ENCODE measurements at regions not wholly inside any gene's neighbourhood (a gene's known extent, or its start where the extent isn't known, plus 50 kb on each side); places are given as distances from the start of the nearest gene placed in this dataset.

DNA sequence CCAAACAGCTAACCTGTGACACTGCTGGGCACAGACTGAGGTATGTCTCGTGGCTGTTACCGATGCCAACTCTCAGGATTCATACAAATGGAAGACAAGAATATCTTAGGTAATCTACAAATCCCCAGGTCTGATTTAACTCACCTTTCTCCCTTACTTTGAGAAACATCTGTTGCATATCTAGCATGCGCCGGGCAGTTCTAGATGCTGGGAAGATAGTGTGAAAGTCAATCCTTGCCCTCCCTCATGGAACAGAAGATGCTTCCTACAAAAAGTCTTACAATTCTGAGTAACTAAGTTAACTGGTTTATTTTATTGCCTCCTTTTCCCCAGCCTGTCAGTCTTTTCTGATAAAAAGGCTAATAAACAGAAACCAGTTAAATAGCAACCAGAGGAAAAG is 212.2 kb upstream of the FAT1 start:
- TF ChIP-seq, protein P1, sequence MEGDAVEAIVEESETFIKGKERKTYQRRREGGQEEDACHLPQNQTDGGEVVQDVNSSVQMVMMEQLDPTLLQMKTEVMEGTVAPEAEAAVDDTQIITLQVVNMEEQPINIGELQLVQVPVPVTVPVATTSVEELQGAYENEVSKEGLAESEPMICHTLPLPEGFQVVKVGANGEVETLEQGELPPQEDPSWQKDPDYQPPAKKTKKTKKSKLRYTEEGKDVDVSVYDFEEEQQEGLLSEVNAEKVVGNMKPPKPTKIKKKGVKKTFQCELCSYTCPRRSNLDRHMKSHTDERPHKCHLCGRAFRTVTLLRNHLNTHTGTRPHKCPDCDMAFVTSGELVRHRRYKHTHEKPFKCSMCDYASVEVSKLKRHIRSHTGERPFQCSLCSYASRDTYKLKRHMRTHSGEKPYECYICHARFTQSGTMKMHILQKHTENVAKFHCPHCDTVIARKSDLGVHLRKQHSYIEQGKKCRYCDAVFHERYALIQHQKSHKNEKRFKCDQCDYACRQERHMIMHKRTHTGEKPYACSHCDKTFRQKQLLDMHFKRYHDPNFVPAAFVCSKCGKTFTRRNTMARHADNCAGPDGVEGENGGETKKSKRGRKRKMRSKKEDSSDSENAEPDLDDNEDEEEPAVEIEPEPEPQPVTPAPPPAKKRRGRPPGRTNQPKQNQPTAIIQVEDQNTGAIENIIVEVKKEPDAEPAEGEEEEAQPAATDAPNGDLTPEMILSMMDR (IDR thresholded peaks at IDR 0.05; ENCODE audit: low read depth, low read length, missing control alignments) = no peak
- H3K4me3 ChIP-seq (ENCODE audit: low read depth, low read length) = no peak overlapping the region
- DNase-seq (ENCODE audit: low read depth) = no peak

DNA sequence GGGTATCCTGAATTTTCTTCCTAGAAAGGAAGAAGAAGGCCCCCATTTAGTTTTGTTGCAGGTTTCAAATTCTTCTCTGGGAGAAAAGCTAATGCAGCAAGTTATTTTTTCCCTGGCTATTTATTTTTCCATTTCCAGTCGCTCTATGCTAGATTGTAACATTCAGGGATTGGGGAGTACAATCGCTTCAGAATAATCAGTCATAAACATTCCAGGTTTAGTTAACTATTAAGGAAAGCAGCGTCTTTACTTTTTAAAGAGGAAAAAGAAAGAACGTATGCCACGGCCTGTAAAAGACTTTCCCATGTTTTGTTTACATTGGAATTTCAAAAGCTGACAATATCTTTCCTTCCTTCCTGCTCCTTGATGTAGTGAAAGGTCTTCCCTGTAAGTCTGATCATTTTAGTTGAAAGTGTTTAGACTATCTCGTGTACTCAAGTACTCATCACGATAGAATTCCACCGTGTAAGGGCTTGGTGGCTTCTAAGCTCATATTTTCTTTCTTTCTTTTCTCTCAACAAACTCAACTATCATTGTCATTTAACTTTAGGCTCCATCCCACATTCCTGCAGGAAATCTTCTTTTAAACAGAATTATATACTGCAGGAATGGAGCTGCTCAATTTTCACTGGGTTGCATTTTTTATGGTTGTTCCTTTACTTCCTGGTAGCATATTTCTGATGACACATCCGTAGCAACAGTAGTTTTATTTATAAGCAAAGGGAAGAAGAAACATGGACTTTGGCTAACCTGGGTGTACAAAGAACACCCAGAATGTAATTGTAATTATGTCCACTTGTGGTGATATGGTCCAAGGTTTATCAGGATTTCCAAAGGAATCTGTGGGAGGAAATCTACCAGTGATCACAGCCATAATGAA is 213.1 kb upstream of the FAT1 start:
- no peak overlapping the region for H3K4me3 ChIP-seq (ENCODE audit: low read depth, low read length)
- TF ChIP-seq, protein P1 (IDR thresholded peaks at IDR 0.05; ENCODE audit: low read depth, low read length, missing control alignments) = no peak
- no peak for DNase-seq (ENCODE audit: low read depth)

DNA sequence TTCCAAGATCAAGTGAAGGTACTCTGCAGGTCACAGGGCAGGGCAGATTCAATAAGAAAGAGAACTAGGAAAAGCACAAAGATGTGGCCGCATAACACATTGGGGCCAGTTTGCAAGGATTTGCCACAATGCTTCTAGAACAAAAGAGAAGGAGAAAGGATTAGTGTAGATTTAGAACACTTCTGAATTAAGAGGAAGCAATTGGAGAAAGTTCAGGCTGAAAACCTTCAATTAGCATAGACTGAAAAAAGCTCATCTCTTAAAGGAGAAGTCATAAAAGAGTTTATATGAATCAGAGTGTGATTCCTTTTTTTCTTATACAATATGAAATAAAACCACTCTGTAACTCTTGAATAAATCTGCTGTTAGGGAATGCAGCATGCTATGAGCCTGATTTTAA is 215.6 kb upstream of the FAT1 start:
- DNase-seq (ENCODE audit: low read depth) = no peak
- TF ChIP-seq, protein P1 (IDR thresholded peaks at IDR 0.05; ENCODE audit: low read depth, low read length, missing control alignments) = no peak
- H3K4me3 ChIP-seq (ENCODE audit: low read depth, low read length) = no peak overlapping the region

DNA sequence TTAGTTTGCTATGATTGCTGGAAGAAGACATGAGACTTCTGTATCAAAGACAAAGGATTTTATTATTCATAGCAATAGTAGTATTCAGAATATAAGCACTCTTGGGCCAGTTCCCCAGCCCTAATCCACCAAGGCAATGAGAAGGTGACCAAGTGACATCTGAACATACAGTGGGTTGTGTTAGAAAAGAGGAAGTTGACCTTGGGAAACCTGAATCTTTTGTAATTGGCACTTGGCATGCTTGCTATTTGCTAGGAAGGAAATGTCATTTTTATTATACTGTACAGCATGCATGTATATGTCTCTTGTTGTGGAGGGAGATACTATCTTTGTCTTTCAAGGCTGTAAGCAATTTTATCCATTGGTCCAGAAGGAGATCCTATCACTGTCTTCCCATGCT is 216.1 kb upstream of the FAT1 start:
- H3K4me3 ChIP-seq (ENCODE audit: low read depth, low read length) = no peak overlapping the region
- TF ChIP-seq, protein P1 (IDR thresholded peaks at IDR 0.05; ENCODE audit: low read depth, low read length, missing control alignments) = no peak
- DNase-seq (ENCODE audit: low read depth) = no peak

DNA sequence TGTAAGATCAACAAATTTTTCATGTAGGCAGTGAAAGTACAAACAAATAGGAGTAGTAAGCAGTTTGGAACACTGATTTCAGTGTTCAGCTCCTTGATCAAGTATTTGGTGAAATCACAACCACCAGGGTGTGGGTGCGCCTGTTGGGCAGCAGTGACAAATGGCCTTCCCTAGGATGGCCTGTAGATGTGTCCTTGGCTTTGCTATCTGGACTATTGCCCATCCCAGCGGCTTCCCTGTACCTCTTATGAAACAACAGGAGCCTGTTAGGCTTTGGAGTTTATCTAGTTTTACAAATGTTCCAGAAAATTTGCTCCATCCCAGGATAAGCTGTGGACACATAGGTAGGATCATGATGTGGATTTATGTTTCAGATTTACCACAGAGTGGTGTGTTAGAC is 216.8 kb upstream of the FAT1 start:
- no peak overlapping the region for H3K4me3 ChIP-seq (ENCODE audit: low read depth, low read length)
- TF ChIP-seq, protein P1 (IDR thresholded peaks at IDR 0.05; ENCODE audit: low read depth, low read length, missing control alignments) = no peak
- no peak for DNase-seq (ENCODE audit: low read depth)

DNA sequence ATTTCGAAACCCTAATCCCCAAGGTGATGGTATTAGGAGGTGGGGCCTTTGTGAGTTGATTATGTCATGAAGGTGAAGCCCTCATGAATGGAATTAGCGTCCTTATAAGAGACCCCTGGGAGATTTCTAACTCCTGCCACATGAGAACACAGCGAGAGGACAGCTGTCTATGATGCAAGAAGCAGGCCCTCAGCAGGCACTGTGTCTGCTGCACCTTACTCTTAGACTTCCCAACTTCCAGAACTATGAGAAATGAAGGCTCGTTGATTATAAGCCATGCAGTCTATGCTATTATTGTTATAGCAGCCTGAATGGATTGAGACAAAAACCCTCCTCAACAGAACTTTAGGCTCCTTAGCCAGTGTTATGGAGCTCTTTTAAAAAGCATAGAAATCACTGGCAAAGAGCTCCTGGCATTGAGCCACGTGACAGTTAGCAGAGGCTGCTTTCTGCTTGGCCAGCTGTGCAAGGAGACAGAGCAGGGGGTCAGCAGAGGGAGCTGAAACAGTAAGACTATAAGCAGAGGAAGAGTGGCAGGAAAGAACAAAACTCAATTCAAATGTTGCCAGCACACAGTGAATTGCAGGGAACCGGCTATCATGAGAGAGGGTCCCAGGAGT is 219.2 kb upstream of the FAT1 start:
- TF ChIP-seq, protein P1 (IDR thresholded peaks at IDR 0.05; ENCODE audit: low read depth, low read length, missing control alignments) = no peak
- no peak for DNase-seq (ENCODE audit: low read depth)
- H3K4me3 ChIP-seq (ENCODE audit: low read depth, low read length) = no peak overlapping the region
